Hepatocyte (in vitro differentiated cells): ENCODE measurements at regions not wholly inside any gene's neighbourhood (a gene's known extent, or its start where the extent isn't known, plus 50 kb on each side); places are given as distances from the start of the nearest gene placed in this dataset.

Experiments used
- DNase-seq: peaks from one replicate; pipeline ENCODE4 v3.0.0-alpha.2; 2016; ENCODE audit warnings: low spot score
- H2AFZ ChIP-seq: fragments of 200-600 bp; sonication (generic); 2 replicates; pipeline ENCODE4 v1.6.0; 2016; ENCODE audit warnings: antibody characterized with exemption, mild to moderate bottlenecking
- H3K27ac ChIP-seq: fragments of 200-600 bp; sonication (generic); 2 replicates; pipeline ENCODE4 v1.5.1; 2016; ENCODE audit warnings: mild to moderate bottlenecking
- H3K27me3 ChIP-seq: fragments of 200-600 bp; sonication (generic); 2 replicates; pipeline ENCODE4 v1.6.1; 2016
- H3K36me3 ChIP-seq: fragments of 200-600 bp; sonication (generic); replicated peaks from 2 replicates; pipeline ENCODE4 v1.5.1; 2016; ENCODE audit warnings: low read depth; ENCODE audit not compliant: insufficient read depth
- H3K4me1 ChIP-seq: fragments of 200-600 bp; sonication (generic); 2 replicates; pipeline ENCODE4 v1.5.1; 2016; ENCODE audit warnings: mild to moderate bottlenecking, moderate library complexity; ENCODE audit not compliant: insufficient read depth
- H3K4me2 ChIP-seq: fragments of 200-600 bp; sonication (generic); 2 replicates; pipeline ENCODE4 v1.6.0; 2016
- H3K4me3 ChIP-seq: fragments of 200-600 bp; sonication (generic); 2 replicates; pipeline ENCODE4 v1.5.1; 2016; ENCODE audit warnings: mild to moderate bottlenecking
- H3K79me2 ChIP-seq: fragments of 200-600 bp; sonication (generic); 2 replicates; pipeline ENCODE4 v1.6.0; 2017; ENCODE audit warnings: mild to moderate bottlenecking
- H3K9me2 ChIP-seq: fragments of 200-600 bp; sonication (generic); replicated peaks from 2 replicates; pipeline ENCODE4 v1.6.0; 2017; ENCODE audit warnings: mild to moderate bottlenecking; ENCODE audit not compliant: insufficient read depth
- H3K9me3 ChIP-seq: fragments of 200-600 bp; sonication (generic); 2 replicates; pipeline ENCODE4 v1.5.1; 2016; ENCODE audit warnings: low read depth, mild to moderate bottlenecking
- H4K20me1 ChIP-seq: fragments of 200-600 bp; sonication (generic); 2 replicates; pipeline ENCODE4 v1.6.0; 2016; ENCODE audit warnings: mild to moderate bottlenecking; ENCODE audit not compliant: insufficient read depth, poor library complexity, severe bottlenecking
- EZH2 ChIP-seq: fragments of 200-600 bp; sonication (generic); IDR thresholded peaks from 2 replicates; pipeline ENCODE4 v1.6.1; 2016; ENCODE audit warnings: antibody characterized with exemption, mild to moderate bottlenecking, borderline replicate concordance
- EZH2phosphoT487 ChIP-seq: fragments of 200-600 bp; sonication (generic); IDR thresholded peaks from one replicate; pipeline ENCODE4 v1.6.1; 2018; ENCODE audit warnings: antibody characterized with exemption, mild to moderate bottlenecking, low read depth, moderate library complexity; ENCODE audit not compliant: unreplicated experiment, severe bottlenecking
- WGBS: methylation state at CpG from one replicate; pipeline ENCODE4 v1.1.6; 2016; ENCODE audit warnings: low lambda C conversion rate; ENCODE audit errors: missing lambda C conversion rate; 5-methylcytosine and 5-hydroxymethylcytosine counted together
- TF ChIP-seq, protein P1 (sequence below): fragments of 200-600 bp; sonication (generic); IDR thresholded peaks from 2 replicates; pipeline ENCODE4 v1.5.1; 2016; ENCODE audit warnings: antibody characterized with exemption, mild to moderate bottlenecking; ENCODE audit not compliant: poor library complexity

DNA sequence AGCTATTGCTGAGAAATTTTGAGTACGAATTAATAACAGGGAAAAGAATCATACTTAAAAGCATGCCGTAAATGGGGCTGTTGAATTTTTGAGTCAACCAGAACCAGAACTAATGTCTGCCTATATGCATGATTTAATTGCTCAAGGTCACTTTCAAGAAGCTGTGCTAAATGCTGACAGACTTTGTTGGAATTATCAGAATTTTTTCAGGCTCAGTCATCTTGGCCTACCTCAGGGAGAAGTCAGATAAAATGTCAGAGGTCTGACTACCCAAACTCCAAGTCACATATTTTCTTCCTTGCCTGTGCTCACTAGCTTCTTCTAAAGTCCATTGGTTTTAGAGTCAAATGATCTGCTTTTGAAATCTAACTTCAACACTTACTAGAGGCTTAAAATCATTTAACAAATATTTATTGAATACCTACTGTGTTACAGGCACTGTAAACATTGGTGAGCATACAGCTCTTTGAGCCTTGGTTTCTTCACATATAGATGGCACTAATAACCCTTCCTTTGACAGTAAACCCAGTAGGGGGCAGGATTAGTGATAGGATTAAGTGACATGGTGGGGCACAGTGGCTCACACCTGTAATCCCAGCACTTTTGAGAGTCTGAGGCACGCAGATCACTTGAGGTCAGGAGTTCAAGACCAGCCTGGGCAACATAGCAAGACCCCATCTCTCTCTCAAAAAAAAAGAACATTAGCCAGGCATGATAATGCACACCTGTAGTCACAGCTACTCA, 121.2 kb upstream of the SLC44A3 start:
- no peaks in the 10 kb centered on the region for H3K9me2 ChIP-seq
- H2AFZ ChIP-seq: no peak overlapping the region
- no peaks in the 10 kb centered on the region for H3K27me3 ChIP-seq
- H3K9me3 ChIP-seq: no peaks in the 10 kb centered on the region
- no peaks in the 10 kb centered on the region for H4K20me1 ChIP-seq
- no peaks in the 10 kb centered on the region for H3K36me3 ChIP-seq
- peaks cover 4% of the 10 kb centered on the region for H3K79me2 ChIP-seq
- peak overlapping the region; percentile 58 for H3K4me2 ChIP-seq
- H3K27ac ChIP-seq: peak overlapping the region; percentile 96
- H3K4me3 ChIP-seq: no peak overlapping the region
- TF ChIP-seq, protein P1, sequence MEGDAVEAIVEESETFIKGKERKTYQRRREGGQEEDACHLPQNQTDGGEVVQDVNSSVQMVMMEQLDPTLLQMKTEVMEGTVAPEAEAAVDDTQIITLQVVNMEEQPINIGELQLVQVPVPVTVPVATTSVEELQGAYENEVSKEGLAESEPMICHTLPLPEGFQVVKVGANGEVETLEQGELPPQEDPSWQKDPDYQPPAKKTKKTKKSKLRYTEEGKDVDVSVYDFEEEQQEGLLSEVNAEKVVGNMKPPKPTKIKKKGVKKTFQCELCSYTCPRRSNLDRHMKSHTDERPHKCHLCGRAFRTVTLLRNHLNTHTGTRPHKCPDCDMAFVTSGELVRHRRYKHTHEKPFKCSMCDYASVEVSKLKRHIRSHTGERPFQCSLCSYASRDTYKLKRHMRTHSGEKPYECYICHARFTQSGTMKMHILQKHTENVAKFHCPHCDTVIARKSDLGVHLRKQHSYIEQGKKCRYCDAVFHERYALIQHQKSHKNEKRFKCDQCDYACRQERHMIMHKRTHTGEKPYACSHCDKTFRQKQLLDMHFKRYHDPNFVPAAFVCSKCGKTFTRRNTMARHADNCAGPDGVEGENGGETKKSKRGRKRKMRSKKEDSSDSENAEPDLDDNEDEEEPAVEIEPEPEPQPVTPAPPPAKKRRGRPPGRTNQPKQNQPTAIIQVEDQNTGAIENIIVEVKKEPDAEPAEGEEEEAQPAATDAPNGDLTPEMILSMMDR: no peak
- no peak for TF ChIP-seq EZH2
- TF ChIP-seq EZH2phosphoT487: no peak
- WGBS: 47% methylated on average over 3 of the region's 3 CpGs
- peaks cover 28% of the 10 kb centered on the region for H3K4me1 ChIP-seq
- DNase-seq: peak; percentile 31

DNA sequence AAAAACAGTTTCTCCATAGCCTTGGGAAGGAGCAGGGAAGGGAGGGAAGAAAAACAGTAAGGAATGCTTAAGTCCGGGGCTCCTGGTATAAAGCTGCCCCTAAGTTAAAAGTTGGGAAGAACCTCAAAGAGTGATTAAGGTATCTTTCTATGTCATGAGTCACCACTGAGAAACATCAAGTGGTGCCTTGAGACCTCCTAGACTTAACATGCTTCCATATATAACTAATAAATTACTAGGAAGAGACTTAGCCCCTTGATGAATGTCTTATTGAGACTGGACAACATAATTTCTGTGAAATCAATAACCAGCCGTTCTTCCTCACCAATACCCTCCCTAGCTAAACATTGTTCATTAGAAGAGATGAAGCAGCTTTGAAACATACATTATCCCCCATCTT, 121.8 kb upstream of the SLC44A3 start:
- Histone ChIP-seq H3K4me3 (no peak overlapping the region), H4K20me1 (no peaks in the 10 kb centered on the region), H3K79me2 (peaks cover 4% of the 10 kb centered on the region), H3K4me2 (peak overlapping the region; percentile 58), H3K9me2 (no peaks in the 10 kb centered on the region), H3K9me3 (no peaks in the 10 kb centered on the region), H3K4me1 (peaks cover 28% of the 10 kb centered on the region), H3K27me3 (no peaks in the 10 kb centered on the region), H3K36me3 (no peaks in the 10 kb centered on the region), H3K27ac (peak overlapping the region; percentile 96), H2AFZ (no peak overlapping the region)
- TF ChIP-seq EZH2phosphoT487: no peak
- TF ChIP-seq, protein P1: no peak
- TF ChIP-seq EZH2: no peak
- WGBS: 20% methylated on average over 2 of the region's 2 CpGs
- DNase-seq: no peak

DNA sequence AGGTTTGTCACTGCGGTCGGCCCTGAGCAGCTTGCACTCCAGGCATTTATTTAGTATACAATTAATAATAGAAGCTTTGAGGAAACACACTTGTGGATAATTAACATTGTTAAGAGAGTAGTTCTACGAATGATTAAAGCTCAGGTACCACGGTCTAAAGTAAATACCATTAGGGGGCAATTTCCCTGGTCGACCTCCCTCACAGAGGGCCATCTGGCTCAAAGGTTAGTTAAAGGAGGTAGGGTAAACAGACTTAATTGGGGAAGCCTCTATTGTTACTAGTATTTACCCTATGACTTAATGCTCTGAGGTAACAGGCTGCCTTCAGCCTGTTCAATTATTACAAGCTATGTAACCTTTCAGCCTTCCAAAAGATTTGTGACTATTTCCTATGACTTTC, 122.3 kb upstream of the SLC44A3 start:
- TF ChIP-seq EZH2 (no peak), EZH2phosphoT487 (no peak)
- TF ChIP-seq, protein P1: no peak
- Histone ChIP-seq H3K4me3 (no peak overlapping the region), H3K4me2 (peak overlapping the region; percentile 58), H3K9me2 (no peaks in the 10 kb centered on the region), H3K27ac (peak overlapping the region; percentile 96), H3K4me1 (peaks cover 26% of the 10 kb centered on the region), H4K20me1 (no peaks in the 10 kb centered on the region), H3K27me3 (no peaks in the 10 kb centered on the region), H3K36me3 (no peaks in the 10 kb centered on the region), H3K79me2 (peaks cover 4% of the 10 kb centered on the region), H2AFZ (no peak overlapping the region), H3K9me3 (no peaks in the 10 kb centered on the region)
- peak; percentile 41 for DNase-seq
- WGBS: 29% methylated on average over 5 of the region's 5 CpGs
